GM12873 (cell line): ENCODE measurements at regions not wholly inside any gene's neighbourhood (a gene's known extent, or its start where the extent isn't known, plus 50 kb on each side); places are given as distances from the start of the nearest gene placed in this dataset.

ENCODE experiments used
- TF ChIP-seq, protein P1 (sequence below): IDR thresholded peaks from 2 replicates; pipeline ENCODE4 v1.5.1; 2012; ENCODE audit warnings: low read depth, mild to moderate bottlenecking, moderate library complexity, low read length, control low read depth; ENCODE audit not compliant: insufficient read depth; ENCODE audit errors: missing control alignments

DNA sequence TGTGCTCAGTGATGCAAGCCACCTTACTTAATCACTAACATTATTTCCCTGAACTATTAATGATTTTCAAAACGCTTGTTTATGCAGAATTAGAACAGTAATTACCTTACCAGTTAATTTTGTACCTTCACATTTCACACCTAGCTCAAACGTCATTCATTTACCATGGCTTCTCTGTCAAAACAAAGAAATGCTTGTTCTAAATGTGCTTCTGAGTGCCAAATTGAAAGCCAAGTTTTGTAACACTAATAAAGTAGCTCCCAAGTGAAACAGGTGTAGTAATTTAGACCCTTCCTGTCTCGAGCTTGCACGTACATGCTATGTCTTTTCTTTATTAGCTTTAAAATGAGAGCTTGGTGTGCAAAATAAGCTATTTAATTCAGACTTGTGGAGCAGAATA lies 533.7 kb upstream of the PKN2 start:
- TF ChIP-seq, protein P1, sequence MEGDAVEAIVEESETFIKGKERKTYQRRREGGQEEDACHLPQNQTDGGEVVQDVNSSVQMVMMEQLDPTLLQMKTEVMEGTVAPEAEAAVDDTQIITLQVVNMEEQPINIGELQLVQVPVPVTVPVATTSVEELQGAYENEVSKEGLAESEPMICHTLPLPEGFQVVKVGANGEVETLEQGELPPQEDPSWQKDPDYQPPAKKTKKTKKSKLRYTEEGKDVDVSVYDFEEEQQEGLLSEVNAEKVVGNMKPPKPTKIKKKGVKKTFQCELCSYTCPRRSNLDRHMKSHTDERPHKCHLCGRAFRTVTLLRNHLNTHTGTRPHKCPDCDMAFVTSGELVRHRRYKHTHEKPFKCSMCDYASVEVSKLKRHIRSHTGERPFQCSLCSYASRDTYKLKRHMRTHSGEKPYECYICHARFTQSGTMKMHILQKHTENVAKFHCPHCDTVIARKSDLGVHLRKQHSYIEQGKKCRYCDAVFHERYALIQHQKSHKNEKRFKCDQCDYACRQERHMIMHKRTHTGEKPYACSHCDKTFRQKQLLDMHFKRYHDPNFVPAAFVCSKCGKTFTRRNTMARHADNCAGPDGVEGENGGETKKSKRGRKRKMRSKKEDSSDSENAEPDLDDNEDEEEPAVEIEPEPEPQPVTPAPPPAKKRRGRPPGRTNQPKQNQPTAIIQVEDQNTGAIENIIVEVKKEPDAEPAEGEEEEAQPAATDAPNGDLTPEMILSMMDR, result no peak

DNA sequence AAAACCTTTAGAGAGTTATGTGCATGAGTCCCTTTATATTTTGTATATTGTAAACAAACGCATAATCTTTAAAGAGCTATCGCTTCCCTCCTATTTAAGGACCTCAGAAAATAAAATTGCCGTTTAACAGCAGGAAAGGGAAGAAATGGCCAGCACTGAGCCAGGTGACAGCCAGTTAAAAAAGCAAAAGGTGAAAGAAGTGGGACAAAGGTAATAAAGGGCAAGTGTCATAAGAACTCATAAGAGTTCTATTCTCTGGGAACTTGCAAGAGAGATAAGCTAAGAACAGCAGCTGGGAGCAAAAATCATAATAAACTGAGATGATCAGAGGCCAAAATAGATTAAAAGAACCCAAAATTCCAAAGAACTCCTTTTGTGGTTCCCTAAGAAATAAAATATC lies 520.9 kb upstream of the PKN2 start:
- TF ChIP-seq, protein P1, result no peak

DNA sequence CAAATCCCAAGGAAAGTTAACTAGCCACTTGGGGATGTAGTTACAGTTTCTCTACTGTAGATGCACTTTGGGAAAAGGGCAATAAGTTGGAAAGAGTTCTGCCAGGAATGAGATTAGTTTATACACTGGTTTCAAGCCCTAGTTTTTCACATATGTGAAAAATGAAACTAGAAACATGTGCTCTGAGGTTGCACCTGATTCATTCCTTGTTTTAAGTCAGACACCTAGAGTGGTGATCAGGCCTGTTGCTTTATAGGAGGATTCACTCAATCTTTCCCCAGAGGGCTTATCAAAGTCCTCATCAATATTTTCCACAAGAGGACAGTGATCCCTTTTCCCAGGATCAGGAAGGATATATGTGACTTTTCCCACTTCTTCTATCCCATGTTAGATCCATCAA lies 515.9 kb upstream of the PKN2 start:
- TF ChIP-seq, protein P1, result no peak

DNA sequence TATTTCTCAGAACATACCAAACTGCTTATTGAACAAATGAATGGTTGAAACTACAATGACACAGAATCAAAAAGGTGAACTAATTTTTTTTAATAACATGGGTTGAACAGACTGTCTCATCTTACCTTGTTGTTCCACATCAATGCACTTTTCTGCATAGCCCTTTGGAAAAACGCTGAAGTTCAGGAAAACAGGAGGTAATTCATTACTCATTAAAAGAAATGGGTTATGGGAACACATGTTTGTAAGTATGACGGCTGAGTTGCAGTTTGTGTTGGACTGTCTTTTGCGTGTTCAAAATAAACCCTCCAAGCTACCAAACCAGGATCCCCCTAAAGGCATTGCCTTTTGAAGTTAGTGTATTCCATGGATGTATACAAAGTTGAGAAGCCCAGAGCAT lies 514.9 kb upstream of the PKN2 start:
- TF ChIP-seq, protein P1, result no peak

DNA sequence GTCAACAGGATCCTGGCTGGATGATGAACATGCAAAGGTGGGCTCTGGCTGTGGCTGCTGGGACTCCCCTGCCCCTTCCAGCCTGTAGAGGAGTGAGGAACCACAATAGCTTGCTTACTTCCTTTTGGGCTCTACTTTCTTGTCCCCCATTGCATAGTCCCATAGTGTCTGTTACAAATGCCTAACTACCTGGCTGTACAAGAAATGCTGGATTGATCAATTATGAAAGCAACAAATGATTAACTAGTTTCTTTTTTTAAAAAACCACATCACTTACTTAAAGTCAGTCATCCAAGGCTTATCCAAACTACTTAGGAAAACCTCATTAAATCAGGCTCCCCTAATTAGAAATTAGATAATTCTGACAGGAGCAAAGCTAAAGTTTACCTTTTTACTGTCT lies 514.1 kb upstream of the PKN2 start:
- TF ChIP-seq, protein P1, result no peak

DNA sequence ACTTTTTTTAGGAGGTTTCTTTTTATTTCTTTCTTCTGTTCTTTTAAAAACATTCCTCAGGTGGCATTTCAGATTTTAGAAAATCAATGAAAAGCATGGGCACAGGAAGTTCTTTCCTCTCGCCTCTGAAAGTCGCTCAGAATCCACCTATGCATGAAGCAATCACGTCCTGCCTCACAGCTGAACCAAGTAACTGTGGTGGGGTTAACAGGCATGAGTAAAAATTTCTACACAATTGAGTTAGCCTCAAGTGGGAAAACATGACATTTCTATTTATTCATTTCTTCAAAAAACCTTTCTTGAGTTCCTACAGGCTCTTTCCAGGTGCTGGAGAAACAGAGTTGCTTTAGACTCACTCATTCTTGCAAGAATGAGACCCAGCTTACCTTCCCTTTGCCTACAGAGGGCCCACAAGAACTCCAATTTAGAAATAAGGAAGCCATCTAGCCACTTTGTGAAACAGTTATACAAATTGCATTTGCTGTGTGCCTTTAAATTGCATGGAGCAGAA lies 508.9 kb upstream of the PKN2 start:
- TF ChIP-seq, protein P1, result no peak

DNA sequence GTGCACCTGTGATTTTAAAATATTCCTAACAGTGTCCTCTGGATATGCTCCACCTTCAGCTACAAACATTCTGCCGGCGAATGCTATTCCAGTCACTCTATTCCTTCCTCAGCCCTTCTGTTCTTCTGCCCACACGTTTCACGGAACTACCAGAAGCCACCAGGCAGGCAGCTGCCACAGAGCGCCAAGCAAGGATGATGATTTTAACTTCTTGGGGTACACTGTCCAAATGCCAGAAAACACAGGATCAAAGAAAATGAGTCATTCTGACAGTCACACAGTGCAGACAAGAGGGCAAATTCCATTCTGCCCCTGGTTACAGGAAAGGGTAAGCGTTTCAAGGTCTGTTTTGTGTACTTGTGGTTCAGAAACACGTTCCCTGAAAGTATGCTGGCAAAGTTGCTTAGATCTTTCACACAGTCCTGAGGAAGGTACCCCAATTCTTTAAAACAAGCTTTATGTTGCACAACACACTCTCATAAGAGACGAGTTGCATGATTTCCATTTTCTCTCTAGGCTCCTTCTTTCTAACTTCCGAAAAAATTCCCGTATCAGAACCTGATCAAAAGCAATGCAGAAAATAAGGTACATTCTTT lies 508.3 kb upstream of the PKN2 start:
- TF ChIP-seq, protein P1, result no peak
